Right atrium auricular region (tissue), 2 donors: ENCODE measurements at regions not wholly inside any gene's neighbourhood (a gene's known extent, or its start where the extent isn't known, plus 50 kb on each side); places are given as distances from the start of the nearest gene placed in this dataset.

Source experiments
- DNase-seq: peaks from one replicate; pipeline ENCODE4 v3.0.0-alpha.2; 2019; ENCODE audit warnings: low spot score
- H3K27ac ChIP-seq, 2 donors: fragments of 200-600 bp; sonication (generic); 1 replicate in 1 of 2; 2 replicates in 1 of 2; pipeline ENCODE4 v1.5.1; 2016 to 2019
- H3K27me3 ChIP-seq, 2 donors: fragments of 200-600 bp; sonication (generic); one replicate each; pipeline versions ENCODE4 v1.5.1 to v1.6.0; 2017 to 2019
- H3K36me3 ChIP-seq: fragments of 200-600 bp; sonication (generic); one replicate; pipeline ENCODE4 v1.5.1; 2016
- H3K4me1 ChIP-seq, 2 donors: fragments of 200-600 bp; sonication (generic); one replicate each; pipeline versions ENCODE4 v1.5.1 to v1.6.0; 2017 to 2019
- H3K4me3 ChIP-seq, 2 donors: fragments of 200-600 bp; sonication (generic); 1 replicate in 1 of 2; 2 replicates in 1 of 2; pipeline ENCODE4 v1.5.1; 2017 to 2019; ENCODE audit warnings: mild to moderate bottlenecking in 1 of 2, moderate library complexity in 1 of 2
- H3K9me3 ChIP-seq, 2 donors: fragments of 200-600 bp; sonication (generic); one replicate each; pipeline ENCODE4 v1.5.1; 2019
- CTCF ChIP-seq, 2 donors: fragments of 200-600 bp; sonication (generic); IDR thresholded peaks; one replicate each; pipeline ENCODE4 v1.5.1; 2019; ENCODE audit warnings: antibody characterized with exemption in 2 of 2

DNA sequence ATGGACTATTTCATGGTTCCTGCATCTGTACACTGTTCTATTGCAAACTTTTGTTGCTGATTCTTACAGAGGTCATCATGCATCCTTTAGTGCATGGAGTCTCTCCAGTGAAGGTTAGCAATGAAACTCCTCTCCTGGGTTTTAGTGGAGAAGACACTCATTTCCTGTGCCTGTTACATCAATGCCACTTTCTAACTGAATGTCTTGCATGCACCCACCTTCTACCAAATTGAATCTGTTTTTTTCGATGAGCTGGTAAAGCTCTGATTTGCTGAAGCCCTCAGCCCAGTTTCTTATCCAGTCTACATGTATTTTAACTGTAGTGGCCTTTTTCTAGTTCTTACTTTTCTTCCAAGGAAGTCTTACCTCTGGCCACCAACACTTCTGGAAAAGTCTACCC, 591.8 kb upstream of the ADAMTS16 start:
- H3K36me3 ChIP-seq, result no peaks in the 10 kb centered on the region
- TF ChIP-seq CTCF (IDR thresholded peaks at IDR 0.05), result no peak
- no peaks in the 10 kb centered on the region for H3K27me3 ChIP-seq
- no peaks in the 10 kb centered on the region for H3K9me3 ChIP-seq
- H3K4me3 ChIP-seq, result no peak overlapping the region
- no peak overlapping the region for H3K27ac ChIP-seq
- H3K4me1 ChIP-seq, result no peaks in the 10 kb centered on the region
- DNase-seq, result no peak

DNA sequence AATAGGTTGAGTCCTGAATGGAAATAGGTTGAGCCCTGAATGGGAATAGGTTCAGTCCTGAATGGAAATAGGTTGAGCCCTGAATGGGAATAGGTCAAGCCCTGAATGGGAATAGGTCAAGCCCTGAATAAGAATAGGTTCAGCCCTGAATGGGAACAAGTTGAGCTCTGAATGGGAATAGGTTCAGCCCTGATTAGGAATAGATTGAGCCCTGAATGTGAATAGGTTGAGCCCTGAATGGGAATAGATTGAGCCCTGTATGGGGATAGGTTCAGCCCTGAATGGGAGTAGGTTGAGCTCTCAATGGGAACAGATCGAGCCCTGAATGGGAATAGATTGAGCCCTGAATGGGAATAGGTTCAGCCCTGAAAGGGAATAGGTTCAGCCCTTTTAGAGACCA, 590.8 kb upstream of the ADAMTS16 start:
- H3K27ac ChIP-seq, result no peak overlapping the region
- no peaks in the 10 kb centered on the region for H3K27me3 ChIP-seq
- H3K36me3 ChIP-seq, result no peaks in the 10 kb centered on the region
- no peak for TF ChIP-seq CTCF (IDR thresholded peaks at IDR 0.05)
- no peaks in the 10 kb centered on the region for H3K9me3 ChIP-seq
- no peak overlapping the region for H3K4me3 ChIP-seq
- no peak for DNase-seq
- no peaks in the 10 kb centered on the region for H3K4me1 ChIP-seq

DNA sequence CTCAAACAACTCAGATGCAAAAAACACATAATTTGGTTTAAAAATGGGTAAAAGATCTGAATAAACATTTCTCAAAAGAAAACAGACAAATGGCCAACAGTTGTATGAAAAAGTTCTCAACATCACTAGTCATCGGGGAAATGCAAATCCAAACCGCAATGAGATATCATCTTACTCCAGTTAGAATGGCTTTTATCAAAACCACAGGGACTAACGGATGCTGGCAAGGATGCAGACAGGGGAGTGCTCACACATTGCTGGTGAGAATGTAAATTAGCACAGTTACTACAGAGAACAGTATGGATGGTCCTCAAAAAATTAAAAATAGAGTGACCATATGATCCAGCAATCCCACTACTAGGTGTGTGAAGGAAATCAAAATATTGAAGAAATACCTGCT, 589.1 kb upstream of the ADAMTS16 start:
- no peak for DNase-seq

DNA sequence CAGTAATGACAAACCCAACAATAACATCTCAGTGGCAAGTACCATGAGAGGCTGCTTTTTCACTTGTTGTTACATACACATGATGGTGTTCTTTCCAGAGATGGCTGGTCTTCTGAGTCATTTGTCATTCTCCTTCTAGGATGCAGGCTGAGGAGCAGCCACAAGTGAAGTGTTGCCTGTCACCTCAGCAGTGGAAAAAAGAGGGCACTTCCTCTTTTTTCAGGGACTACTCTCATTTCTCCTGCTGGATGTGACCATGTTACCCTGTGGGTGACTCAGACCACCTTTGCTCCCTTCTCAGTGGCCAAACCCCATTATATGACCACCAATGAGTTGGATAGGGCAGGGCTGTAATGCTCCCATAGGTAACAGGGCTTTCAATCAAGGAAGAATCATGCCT, 587.0 kb upstream of the ADAMTS16 start:
- TF ChIP-seq CTCF (IDR thresholded peaks at IDR 0.05), result no peak
- no peak for DNase-seq
- Histone ChIP-seq H3K27me3 (no peaks in the 10 kb centered on the region), H3K4me1 (no peaks in the 10 kb centered on the region), H3K27ac (no peak overlapping the region), H3K36me3 (no peaks in the 10 kb centered on the region), H3K9me3 (no peaks in the 10 kb centered on the region), H3K4me3 (no peak overlapping the region)

More for the DNA sequence above, 589.1 kb upstream of the ADAMTS16 start:
- H3K4me1 ChIP-seq, result no peaks in the 10 kb centered on the region
- H3K36me3 ChIP-seq, result no peaks in the 10 kb centered on the region
- no peak overlapping the region for H3K4me3 ChIP-seq
- H3K9me3 ChIP-seq, result no peaks in the 10 kb centered on the region
- TF ChIP-seq CTCF (IDR thresholded peaks at IDR 0.05), result no peak
- no peak overlapping the region for H3K27ac ChIP-seq
- H3K27me3 ChIP-seq, result no peaks in the 10 kb centered on the region

- H3K4me3 ChIP-seq, result no peak overlapping the region
- no peaks in the 10 kb centered on the region for H3K9me3 ChIP-seq
- H3K27me3 ChIP-seq, result no peaks in the 10 kb centered on the region
- DNase-seq, result no peak
- H3K36me3 ChIP-seq, result no peaks in the 10 kb centered on the region
- no peak for TF ChIP-seq CTCF (IDR thresholded peaks at IDR 0.05)
- H3K27ac ChIP-seq, result no peak overlapping the region
- H3K4me1 ChIP-seq, result no peaks in the 10 kb centered on the region
Observed at GRCh38 chr5:4553978-4554377, 586.2 kb upstream of the ADAMTS16 start.

DNA sequence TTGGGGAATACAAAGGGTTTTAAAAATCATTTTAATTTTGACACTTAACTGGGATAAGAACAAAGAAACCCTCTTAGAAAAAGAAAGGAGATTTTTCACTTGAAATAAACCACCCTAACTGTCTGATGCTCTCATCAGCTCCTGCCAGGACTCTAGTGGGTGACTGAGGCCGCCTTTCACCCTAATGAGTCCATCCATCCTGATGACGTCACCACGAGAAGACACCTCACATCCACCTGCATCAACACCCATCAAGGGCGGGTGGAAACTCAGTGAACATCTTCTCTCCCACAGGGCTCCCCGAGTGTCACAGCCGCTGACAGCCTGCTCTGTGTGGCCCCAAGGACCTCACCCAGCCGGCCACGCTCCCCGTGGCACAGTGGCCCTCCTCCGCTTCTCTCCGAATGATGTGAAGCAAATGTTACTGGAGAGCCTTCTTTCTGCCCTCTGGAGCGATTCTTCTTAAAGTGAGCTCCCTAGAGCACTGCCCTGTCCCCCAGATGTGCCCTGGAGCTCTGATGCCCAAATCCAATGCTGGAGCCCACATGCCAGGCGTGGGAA, 584.3 kb upstream of the ADAMTS16 start:
- Histone ChIP-seq H3K4me3 (no peak overlapping the region), H3K36me3 (no peaks in the 10 kb centered on the region), H3K27me3 (no peaks in the 10 kb centered on the region), H3K9me3 (peaks cover 0 to 9% of the 10 kb centered on the region in 2 donors), H3K4me1 (no peaks in the 10 kb centered on the region), H3K27ac (no peak overlapping the region)
- no peak for DNase-seq
- no peak for TF ChIP-seq CTCF (IDR thresholded peaks at IDR 0.05)
